BLaER1 (cell line): ENCODE measurements at regions not wholly inside any gene's neighbourhood (a gene's known extent, or its start where the extent isn't known, plus 50 kb on each side); places are given as distances from the start of the nearest gene placed in this dataset.

ENCODE experiments used
- H3K27ac ChIP-seq: shearing (Covaris generic); formaldehyde crosslinking; 2 replicates; pipeline ENCODE4 v1.8.1; 2022
- H3K27me3 ChIP-seq: shearing (Covaris generic); formaldehyde crosslinking; 2 replicates; pipeline ENCODE4 v1.8.1; 2022
- H3K36me3 ChIP-seq: shearing (Covaris generic); formaldehyde crosslinking; 2 replicates; pipeline ENCODE4 v1.8.1; 2022
- H3K4me1 ChIP-seq: shearing (Covaris generic); formaldehyde crosslinking; 2 replicates; pipeline ENCODE4 v1.8.1; 2022
- H3K4me2 ChIP-seq: shearing (Covaris generic); formaldehyde crosslinking; 2 replicates; pipeline ENCODE4 v1.8.1; 2022
- H3K4me3 ChIP-seq: shearing (Covaris generic); formaldehyde crosslinking; 2 replicates; pipeline ENCODE4 v1.8.1; 2022
- H3K9ac ChIP-seq: shearing (Covaris generic); formaldehyde crosslinking; 2 replicates; pipeline ENCODE4 v1.8.1; 2022
- H3K9me3 ChIP-seq: shearing (Covaris generic); formaldehyde crosslinking; 2 replicates; pipeline ENCODE4 v1.8.1; 2022
- H4K20me1 ChIP-seq: shearing (Covaris generic); formaldehyde crosslinking; 2 replicates; pipeline ENCODE4 v1.8.1; 2022
- Cebpa-rat ChIP-seq: shearing (Covaris generic); IDR thresholded peaks from 2 replicates; pipeline ENCODE4 v1.8.1; 2022

DNA sequence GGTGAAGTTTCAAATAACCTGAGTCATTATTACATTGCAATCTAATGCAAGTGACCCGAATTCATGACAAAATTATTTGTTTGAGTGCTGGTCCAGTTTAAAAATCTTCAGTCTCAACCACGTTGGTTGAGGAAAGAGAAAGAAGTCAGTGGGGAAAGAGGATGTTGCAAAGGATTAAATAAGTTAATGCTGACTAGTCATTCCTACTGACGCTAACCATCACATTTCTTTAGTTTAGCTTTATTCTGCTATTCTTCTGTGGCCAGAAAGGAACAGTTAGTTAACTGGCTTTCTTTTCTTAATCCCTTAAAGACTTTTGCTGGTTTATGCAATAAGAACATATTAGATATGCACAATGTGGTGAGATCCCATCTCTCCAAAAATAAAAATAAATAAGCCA lies 143.8 kb upstream of the FAM83B start:
- TF ChIP-seq Cebpa-rat, result no peak
- no peaks in the 10 kb centered on the region for H4K20me1 ChIP-seq
- H3K4me2 ChIP-seq, result no peak overlapping the region
- no peaks in the 10 kb centered on the region for H3K4me1 ChIP-seq
- no peaks in the 10 kb centered on the region for H3K36me3 ChIP-seq
- H3K27me3 ChIP-seq, result no peaks in the 10 kb centered on the region
- no peak overlapping the region for H3K4me3 ChIP-seq
- H3K9me3 ChIP-seq, result no peaks in the 10 kb centered on the region
- H3K27ac ChIP-seq, result no peak overlapping the region
- no peak overlapping the region for H3K9ac ChIP-seq

DNA sequence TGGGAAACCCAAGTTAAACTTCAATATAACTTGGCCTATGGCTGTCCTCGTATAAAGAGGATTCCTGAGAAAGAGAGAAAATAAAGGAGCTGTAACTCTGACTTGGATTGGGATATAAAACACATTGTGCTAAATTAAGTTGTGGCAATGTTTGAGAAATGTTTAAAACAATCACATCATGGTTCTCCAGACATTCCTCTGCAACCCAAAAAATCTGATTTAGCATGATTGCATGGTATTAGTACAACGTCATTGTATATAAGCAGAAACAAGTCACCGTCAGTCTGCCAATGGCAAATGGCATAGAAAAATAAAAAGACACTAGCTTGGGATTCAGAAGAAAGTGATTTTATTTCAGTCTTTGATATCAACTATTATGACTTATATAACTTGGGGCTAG lies 140.2 kb upstream of the FAM83B start:
- Histone ChIP-seq H3K9me3 (no peaks in the 10 kb centered on the region), H3K4me2 (no peak overlapping the region), H3K4me3 (no peak overlapping the region), H3K9ac (no peak overlapping the region), H4K20me1 (no peaks in the 10 kb centered on the region), H3K4me1 (no peaks in the 10 kb centered on the region), H3K36me3 (no peaks in the 10 kb centered on the region), H3K27ac (no peak overlapping the region), H3K27me3 (no peaks in the 10 kb centered on the region)
- TF ChIP-seq Cebpa-rat, result no peak

DNA sequence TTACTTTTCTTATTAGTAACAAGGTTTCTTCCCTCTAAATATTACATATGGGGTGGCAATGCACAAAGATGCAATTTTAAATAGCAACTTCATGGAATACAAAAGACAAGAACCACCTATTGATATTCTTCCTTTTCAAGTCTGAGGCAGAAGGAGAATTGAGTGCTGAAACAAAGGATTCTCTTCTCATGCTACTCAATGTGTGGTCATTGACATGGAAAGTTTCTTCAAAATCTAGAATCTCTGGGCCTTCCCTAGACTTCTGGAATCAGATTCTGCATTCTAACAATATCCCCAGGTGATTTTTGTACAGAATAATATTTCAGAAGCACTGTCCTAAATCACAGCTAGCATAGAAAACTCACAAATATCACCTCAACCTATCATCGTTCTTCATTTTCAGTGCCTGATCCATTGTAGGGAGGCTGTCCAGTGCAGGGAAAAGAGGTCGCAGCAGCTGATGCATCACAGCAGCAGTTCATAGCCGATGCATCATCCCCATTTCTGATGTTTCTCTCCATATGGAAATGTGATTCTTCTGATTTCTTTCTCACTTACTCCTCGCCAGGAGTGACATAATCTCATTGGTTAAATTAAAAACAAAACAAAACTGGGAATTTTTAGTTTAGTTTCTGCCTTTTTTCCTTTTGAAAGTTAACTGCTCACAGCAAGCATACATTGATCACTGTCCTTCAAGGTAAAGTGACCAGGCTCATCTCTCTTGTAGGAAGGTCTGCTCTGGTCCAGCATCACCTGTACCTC lies 139.5 kb upstream of the FAM83B start:
- no peak overlapping the region for H3K4me3 ChIP-seq

DNA sequence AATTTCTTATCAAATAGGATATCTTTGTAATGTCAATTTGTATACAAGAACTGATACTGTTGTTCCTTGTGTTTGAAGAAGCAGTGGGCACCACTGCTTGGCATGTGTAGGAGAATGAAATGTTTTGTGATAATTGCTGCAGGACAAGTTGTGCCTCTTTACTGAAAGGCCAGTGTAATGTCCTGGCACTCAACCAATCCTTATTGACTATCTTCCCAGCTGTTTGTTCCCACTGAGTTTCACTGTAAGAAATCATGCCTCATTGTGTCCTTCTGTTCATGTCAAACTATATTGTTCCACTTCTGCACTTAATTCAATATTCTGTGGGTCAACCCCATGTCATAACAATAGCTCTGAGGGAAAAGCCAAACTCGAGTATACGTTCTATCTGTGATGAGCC lies 136.1 kb upstream of the FAM83B start:
- Histone ChIP-seq H4K20me1 (no peaks in the 10 kb centered on the region), H3K4me3 (no peak overlapping the region), H3K27me3 (no peaks in the 10 kb centered on the region), H3K4me2 (no peak overlapping the region), H3K9me3 (no peaks in the 10 kb centered on the region), H3K36me3 (no peaks in the 10 kb centered on the region), H3K4me1 (no peaks in the 10 kb centered on the region), H3K9ac (no peak overlapping the region), H3K27ac (no peak overlapping the region)
- no peak for TF ChIP-seq Cebpa-rat

More for the DNA sequence above, 139.5 kb upstream of the FAM83B start:
- Histone ChIP-seq H4K20me1 (no peaks in the 10 kb centered on the region), H3K9me3 (no peaks in the 10 kb centered on the region), H3K27ac (no peak overlapping the region), H3K9ac (no peak overlapping the region), H3K4me1 (no peaks in the 10 kb centered on the region), H3K4me2 (no peak overlapping the region), H3K36me3 (no peaks in the 10 kb centered on the region), H3K27me3 (no peaks in the 10 kb centered on the region)
- TF ChIP-seq Cebpa-rat, result no peak

DNA sequence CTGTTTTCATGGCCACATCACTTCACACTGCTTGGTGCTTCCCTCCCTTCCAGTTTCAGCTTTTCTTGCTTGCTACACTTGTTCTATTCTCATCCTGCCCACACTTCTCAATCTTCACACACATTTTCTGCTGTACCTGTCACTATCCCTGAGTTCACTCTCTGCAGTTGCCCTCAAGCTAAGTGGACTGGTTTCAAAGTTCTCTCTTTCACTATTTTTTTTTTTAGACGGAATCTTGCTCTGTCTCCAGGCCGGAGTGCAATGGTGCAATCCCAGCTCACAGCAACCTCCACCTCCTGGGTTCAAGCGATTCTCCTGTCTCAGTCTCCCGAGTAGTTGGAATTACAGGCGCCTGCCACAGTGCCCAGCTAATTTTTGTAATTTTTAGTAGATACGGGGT lies 130.6 kb upstream of the FAM83B start:
- Histone ChIP-seq H3K4me2 (no peak overlapping the region), H3K27me3 (no peaks in the 10 kb centered on the region), H3K9ac (no peak overlapping the region), H3K4me1 (no peaks in the 10 kb centered on the region), H3K36me3 (no peaks in the 10 kb centered on the region), H3K27ac (no peak overlapping the region), H3K9me3 (no peaks in the 10 kb centered on the region), H4K20me1 (no peaks in the 10 kb centered on the region), H3K4me3 (no peak overlapping the region)
- TF ChIP-seq Cebpa-rat, result no peak

DNA sequence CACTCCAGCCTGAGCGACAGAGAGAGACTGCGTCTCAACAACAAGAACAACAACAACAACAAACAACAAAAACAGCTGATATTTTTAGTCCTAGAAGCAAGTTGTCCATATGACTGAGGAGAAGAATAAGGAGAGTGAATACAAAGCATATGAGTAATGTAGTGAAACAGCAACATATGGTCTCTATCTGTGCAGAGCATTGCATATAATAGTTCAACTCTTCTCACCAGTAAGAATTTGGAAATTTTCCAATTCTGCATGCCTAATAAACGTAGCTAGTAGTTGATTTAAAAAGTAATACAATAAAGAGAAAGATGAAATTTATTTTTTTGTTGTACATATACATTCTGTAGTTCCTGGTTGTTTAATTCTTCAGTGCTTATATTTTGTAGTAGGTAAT lies 129.7 kb upstream of the FAM83B start:
- no peak overlapping the region for H3K4me3 ChIP-seq
- no peaks in the 10 kb centered on the region for H3K4me1 ChIP-seq
- no peak overlapping the region for H3K4me2 ChIP-seq
- no peak for TF ChIP-seq Cebpa-rat
- no peak overlapping the region for H3K9ac ChIP-seq
- no peaks in the 10 kb centered on the region for H3K27me3 ChIP-seq
- H3K9me3 ChIP-seq, result no peaks in the 10 kb centered on the region
- H4K20me1 ChIP-seq, result no peaks in the 10 kb centered on the region
- H3K36me3 ChIP-seq, result no peaks in the 10 kb centered on the region
- no peak overlapping the region for H3K27ac ChIP-seq

DNA sequence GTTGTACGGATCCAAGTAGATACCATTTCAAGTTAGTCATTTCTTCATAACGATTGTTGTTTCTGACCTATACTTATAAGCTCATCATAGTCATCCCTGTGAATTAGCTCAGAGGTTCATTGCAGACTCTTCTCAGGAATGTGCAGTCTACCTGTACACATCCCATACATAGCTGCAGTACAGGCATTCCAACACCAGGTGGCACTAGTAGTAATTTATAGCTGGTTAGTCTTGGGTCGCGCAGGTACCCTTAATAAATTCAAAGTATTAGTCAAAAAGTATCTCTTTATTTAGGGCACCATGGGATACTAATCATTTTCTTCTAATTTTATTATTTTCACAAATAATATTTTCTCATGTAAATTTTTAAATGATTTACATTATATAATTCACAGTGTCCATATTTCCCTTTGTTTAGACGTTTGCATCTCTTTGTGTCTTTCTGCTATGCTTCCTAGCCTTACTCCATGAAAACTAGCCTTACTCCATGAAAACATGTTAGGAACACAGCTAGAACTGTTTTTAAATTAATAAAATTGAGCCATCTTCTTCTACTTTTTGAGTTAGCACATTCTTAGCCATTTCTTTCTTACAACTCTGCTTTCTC lies 128.6 kb upstream of the FAM83B start:
- Histone ChIP-seq H3K27ac (no peak overlapping the region), H3K4me3 (no peak overlapping the region), H4K20me1 (no peaks in the 10 kb centered on the region), H3K36me3 (no peaks in the 10 kb centered on the region), H3K27me3 (no peaks in the 10 kb centered on the region), H3K4me2 (no peak overlapping the region), H3K9me3 (no peaks in the 10 kb centered on the region), H3K4me1 (no peaks in the 10 kb centered on the region), H3K9ac (no peak overlapping the region)
- TF ChIP-seq Cebpa-rat, result no peak

DNA sequence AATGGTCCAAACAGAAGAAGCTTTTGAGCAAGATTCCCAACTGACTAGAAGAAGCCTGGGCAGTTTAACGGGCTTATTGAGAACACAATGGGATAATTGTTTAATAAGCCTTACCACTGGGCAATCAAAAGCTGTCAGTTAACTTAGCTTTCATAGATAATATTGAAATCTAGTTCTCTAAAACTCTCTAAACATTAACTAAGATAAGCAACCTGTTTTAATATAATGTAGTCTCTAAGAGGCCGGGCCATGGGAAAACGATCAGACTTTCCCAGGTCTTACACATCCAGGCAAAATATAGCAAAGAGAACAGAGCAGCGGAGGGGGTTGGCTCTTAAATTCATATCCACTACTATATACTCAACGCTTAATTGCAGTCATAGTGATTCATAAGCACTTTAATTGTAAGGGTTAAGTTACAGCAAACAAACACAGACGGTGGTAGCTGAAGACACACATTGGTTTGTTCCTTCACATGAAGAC lies 128.0 kb upstream of the FAM83B start:
- no peaks in the 10 kb centered on the region for H3K4me1 ChIP-seq
- H3K27me3 ChIP-seq, result no peaks in the 10 kb centered on the region
- no peaks in the 10 kb centered on the region for H4K20me1 ChIP-seq
- H3K9me3 ChIP-seq, result no peaks in the 10 kb centered on the region
- no peak overlapping the region for H3K4me3 ChIP-seq
- no peak overlapping the region for H3K9ac ChIP-seq
- no peaks in the 10 kb centered on the region for H3K36me3 ChIP-seq
- H3K4me2 ChIP-seq, result no peak overlapping the region
- no peak overlapping the region for H3K27ac ChIP-seq
- TF ChIP-seq Cebpa-rat, result no peak

DNA sequence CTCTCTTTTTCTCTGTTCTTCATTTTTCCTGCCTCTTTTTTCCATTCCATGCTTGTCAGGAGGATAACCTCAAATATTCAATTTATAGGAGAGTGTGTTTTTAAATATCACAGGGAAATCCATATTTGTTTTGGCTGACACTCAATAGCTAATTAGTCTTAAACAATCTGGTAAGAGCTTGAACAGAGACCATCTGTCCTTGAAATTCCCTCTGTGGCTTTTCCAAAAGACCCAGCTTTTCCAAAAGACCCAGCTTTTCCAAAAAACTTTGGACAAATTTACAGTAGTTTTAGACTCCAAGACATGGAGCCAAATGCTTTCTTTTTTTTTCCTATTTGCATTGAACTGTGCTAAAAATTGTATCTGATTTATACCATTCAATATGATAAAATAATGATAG lies 127.4 kb upstream of the FAM83B start:
- Histone ChIP-seq H3K9me3 (no peaks in the 10 kb centered on the region), H4K20me1 (no peaks in the 10 kb centered on the region), H3K27me3 (no peaks in the 10 kb centered on the region), H3K4me1 (no peaks in the 10 kb centered on the region), H3K27ac (no peak overlapping the region), H3K36me3 (no peaks in the 10 kb centered on the region), H3K4me2 (no peak overlapping the region), H3K4me3 (no peak overlapping the region), H3K9ac (no peak overlapping the region)
- TF ChIP-seq Cebpa-rat, result no peak

DNA sequence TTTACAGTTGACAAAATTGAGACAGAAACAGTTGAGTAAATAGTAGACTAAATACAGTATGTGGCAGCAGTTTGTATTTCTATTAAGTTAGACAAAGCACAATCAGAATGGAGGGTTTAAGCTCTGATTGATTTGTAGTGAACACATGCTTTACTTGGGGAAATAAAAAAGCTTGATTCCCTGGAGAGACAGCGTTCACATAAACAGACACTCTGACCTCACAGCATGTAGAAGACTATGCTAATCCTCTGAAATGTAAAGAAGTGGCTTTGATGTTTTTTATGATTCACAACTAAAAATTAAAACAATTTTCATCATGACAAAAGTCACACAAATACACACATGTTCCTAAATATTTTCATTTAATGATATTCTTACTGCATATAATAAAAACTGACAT lies 126.9 kb upstream of the FAM83B start:
- Histone ChIP-seq H3K9me3 (no peaks in the 10 kb centered on the region), H3K4me3 (no peak overlapping the region), H4K20me1 (no peaks in the 10 kb centered on the region), H3K4me1 (no peaks in the 10 kb centered on the region), H3K36me3 (no peaks in the 10 kb centered on the region), H3K27me3 (no peaks in the 10 kb centered on the region), H3K4me2 (no peak overlapping the region), H3K9ac (no peak overlapping the region), H3K27ac (no peak overlapping the region)
- TF ChIP-seq Cebpa-rat, result no peak
